ENCODE measurements at regions not wholly inside any gene's neighbourhood (a gene's known extent, or its start where the extent isn't known, plus 50 kb on each side); places are given as distances from the start of the nearest gene placed in this dataset.

DNA sequence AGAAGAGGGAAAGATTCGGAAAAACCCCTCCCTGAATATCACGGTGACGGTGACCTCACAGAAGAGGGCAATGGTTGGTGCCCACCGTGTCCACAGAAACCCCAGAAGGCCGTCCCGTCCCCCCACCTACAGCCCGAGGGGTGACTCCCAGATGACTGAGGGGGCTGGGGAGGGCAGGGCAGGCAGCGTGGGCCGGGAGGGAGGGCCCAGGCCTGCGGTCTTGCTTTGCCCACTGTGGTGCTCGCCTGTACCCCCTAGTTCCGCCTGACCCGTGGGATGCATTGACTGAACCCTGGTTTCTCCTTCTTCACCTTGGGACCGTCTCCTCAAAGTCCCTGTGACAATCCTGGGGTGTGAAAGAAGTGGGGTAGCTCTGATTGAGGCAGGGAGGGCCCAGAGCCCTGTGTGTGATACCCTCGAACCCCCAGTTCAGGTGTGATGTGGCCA, 526.7 kb downstream of the BRD1 start:
- DNase-seq (ENCODE audit: missing footprints) = peak; percentile 11

DNA sequence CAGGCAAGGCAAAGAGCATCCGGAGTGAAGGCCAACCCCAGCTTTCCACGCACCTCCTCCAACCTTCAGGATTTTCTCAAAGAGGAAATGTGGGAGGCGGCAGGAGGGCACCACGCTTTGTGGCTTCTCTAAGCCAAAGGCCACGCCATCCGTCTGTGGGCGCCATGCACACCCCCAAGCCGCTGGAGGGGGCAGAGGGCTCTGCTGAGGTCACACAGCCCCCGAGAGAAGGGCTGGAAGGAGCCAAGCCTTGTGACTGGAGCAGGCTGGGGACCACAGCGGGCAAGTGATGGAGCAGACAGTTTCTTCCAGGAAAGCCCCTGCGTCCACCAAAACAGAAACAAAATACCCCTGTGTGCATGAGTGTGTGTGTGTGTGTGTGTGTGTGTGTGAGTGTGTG, 527.4 kb downstream of the BRD1 start:
- intact Hi-C loops (cut with DNase I) = loop anchor here (10.0 kb wide), 1 partner anchor 725 kb away; no protein-coding TSS in a partner anchor
- ATAC-seq (no peak), DNase-seq (ENCODE audit: missing footprints) (peak; percentile 23)

More for the DNA sequence above, 526.7 kb downstream of the BRD1 start:
- ATAC-seq = no peak
- intact Hi-C loops (cut with DNase I) = loop anchor here (10.0 kb wide), 1 partner anchor 726 kb away; no protein-coding TSS in a partner anchor

DNA sequence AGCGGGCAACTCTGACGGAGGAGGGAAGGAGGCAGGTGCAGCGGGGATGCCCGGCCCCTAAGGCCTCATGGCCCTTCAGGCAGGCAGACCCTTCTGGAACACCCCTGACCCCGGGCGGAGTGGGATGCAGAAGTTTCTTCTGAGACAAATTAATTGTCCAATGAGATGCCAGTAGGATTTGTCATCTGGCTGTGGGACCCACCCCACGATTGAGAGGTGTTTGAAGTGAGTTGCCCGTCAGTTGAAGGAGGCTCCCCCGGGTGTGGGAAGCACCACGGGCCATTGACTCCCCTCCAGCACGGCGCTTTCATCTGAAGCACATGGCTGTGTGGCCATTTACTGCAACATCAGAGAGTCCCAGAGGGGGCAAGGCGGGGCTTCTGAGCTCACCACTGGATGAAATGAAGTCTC, 527.8 kb downstream of the BRD1 start:
- peak; percentile 11 for DNase-seq (ENCODE audit: missing footprints)
- intact Hi-C loops (cut with DNase I) = loop anchor here (10.0 kb wide), 1 partner anchor 725 kb away; no protein-coding TSS in a partner anchor
- ATAC-seq = no peak

DNA sequence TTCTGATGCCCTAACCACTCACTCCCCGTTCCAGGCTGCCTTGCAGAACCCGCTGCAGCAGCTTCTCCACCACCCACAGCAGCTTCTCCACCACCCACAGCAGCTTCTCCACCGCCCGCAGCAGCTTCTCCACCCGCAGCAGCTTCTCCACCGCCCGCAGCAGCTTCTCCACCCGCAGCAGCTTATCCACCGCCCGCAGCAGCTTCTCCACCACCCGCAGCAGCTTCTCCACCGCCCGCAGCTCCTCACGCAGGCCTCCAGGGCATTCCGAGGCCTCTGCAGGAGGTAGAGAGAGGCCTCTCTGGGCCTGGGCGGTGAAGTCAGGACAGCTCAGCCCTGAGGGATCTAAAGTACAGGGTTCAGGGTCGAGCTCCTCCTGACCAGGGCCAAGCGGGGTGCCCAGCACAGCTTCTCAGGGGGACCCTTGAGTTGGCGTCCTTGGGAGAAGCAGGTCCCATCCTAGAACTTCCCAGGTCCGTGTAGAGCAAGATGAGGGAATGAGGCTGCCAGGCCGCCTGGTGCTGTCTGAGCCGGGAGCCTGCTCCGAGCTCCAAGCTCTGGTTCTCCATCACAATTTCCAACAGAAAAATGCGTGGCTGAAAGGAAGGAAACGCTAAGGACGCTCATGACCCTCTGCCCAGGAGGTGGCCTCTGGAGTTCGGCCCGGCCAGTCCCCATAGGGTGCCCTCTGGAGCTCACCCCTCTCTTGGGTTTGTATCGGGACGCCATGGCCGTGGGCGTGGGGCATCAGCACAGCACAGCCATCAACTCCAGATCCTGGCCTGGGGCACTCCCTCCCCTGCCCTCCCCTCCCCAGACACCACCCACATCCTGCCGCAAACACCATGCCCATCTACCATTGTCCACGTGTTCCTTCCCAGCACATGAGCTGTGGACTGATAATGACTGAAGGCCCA, 528.6 kb downstream of the BRD1 start:
- intact Hi-C loops (cut with DNase I) = no loop called here
- ATAC-seq (no peak), DNase-seq (ENCODE audit: missing footprints) (peak; percentile 61)

DNA sequence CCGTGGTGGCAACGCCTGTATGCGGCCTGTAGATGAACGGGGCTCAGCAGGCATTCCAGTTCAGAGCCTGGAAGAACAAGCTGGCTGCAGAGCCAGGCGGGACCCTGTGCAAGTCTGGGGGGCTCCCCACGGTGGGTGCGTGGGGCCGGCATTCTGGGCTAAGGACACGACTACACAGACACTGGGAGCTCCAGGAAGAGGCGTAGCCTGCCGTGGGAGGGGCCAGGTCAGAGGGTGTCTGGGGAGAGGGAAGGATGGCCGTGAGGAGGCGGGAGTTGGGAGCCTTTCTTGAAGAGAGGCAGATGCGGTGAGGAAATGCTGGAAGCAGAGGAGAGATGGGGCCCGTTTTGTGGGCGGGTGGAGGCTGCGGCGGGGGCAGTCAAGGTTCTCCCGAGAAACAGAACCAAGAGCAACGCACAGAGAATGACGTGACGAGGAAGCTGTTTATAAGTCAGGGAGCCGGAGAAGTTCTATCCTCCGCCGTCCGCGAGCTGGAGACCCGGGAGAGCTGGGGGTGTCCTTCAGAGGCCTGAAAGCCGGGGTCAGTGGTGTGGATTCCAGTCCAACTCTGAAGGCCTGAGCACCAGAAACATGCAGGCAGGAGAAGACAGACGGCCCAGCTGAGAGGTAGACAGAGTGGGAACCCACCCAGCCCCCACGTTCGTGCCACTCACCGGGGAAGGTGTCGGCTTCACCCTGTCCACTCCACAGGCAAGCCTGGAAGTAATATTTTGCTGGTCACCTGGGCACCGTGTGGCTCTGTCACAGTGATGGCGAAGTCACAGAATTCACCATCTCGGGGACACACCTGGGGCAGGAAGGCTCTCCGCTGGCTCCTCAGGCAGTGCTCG, 529.6 kb downstream of the BRD1 start:
- ATAC-seq = no peak
- peak; percentile 37 for DNase-seq (ENCODE audit: missing footprints)
- intact Hi-C loops (cut with DNase I) = no loop called here

DNA sequence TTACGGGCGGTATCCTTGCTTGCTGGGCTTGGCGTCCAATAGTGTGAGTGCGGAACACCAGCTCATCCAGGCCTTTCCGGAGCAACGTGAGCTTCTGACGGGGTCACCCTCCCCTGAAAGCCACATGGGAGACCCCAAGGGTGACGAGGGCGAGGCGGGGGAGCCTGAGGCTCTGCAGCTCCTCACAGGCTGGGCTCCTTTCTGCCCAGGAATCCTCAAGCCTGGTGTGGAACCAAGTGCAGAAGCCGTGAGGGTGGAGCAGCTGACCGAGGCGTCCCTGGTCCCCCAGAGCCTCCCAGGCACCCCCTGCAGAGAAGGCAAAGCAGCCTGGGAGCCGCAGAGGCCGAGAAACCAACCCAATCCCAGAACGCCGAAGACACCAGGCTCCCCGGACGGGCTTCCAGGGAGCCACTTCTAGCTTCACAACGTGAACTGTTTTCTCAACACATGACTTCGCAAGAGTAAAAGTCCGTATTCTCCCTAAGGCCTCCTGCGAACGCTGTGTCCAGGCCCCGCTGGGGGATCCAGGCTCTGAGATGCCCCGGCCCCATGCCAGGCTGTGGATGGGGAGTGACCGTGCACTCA, 530.3 kb downstream of the BRD1 start:
- intact Hi-C loops (cut with DNase I) = no loop called here
- DNase-seq (ENCODE audit: missing footprints) (peak; percentile 9), ATAC-seq (no peak)

DNA sequence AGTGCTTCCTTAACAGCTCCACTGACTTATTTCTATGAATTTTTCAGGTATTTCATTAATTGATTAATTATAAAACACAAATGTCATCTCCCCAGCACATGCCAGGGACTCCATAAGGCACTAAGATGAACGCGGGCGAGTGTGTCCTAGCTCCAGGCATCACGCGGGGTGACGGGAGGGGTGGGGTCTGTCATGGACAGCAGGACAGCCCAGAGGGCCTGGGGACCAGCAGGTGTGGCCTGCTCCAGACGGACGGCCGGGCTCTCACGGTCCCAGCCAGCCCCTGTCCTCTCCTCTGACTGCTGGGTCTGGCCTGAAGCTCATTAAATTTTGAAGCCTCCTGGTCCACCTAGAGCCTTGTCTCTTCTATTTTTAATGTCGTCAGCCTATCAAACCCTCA, 531.1 kb downstream of the BRD1 start:
- peak; percentile 45 for DNase-seq (ENCODE audit: missing footprints)
- intact Hi-C loops (cut with DNase I) = no loop called here
- ATAC-seq = no peak

DNA sequence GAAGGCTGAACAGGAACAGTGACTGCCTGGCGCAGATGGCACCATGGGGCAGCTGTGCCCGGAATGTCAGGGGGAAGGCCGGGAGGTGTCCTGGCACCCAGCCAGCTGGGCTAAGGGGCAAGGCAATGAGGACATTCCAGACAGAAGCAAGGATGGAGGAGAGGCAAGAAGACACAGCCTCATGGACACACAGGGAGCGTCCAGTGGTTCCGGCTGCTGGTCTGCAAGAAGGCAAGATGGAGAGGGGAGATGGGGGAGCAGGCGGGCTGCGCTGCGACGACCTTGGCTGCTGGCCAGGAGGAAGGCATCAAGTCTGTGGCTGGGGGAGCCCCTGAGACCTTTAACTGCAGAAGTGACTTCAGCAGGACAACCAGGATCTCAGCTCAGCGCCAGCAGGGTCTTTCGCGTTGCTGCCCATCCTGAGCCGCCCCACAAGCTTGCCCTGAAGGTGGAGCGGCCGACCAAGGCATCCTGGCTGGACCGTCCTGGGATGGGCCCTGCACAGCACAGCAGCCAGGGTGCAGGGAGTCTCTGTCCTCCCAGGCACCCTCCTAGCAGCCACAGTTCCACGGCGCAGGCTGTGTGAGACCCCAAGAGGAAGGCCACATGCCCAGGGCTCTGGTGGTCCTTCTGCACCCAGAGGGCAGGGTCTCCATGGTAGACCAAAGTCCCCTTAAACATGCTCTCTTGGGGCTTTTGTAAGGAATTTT, 531.7 kb downstream of the BRD1 start:
- intact Hi-C loops (cut with DNase I) = no loop called here
- ATAC-seq = no peak
- peak; percentile 59 for DNase-seq (ENCODE audit: missing footprints)

DNA sequence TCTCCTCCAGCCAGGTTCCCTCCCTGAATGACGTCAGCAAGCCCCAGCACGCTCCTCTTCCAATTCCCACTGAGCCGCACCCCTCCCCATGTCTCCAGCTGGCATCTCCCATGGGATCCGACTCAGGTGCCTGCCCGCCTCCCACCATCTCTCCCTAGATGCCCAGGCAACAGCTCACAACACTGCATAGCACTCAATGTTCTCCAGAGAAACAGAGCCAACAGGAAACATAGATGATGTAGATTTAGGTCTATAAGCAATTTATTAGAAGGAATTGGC, 532.3 kb downstream of the BRD1 start:
- DNase-seq (ENCODE audit: missing footprints) (no peak), ATAC-seq (no peak)
- intact Hi-C loops (cut with DNase I) = no loop called here

DNA sequence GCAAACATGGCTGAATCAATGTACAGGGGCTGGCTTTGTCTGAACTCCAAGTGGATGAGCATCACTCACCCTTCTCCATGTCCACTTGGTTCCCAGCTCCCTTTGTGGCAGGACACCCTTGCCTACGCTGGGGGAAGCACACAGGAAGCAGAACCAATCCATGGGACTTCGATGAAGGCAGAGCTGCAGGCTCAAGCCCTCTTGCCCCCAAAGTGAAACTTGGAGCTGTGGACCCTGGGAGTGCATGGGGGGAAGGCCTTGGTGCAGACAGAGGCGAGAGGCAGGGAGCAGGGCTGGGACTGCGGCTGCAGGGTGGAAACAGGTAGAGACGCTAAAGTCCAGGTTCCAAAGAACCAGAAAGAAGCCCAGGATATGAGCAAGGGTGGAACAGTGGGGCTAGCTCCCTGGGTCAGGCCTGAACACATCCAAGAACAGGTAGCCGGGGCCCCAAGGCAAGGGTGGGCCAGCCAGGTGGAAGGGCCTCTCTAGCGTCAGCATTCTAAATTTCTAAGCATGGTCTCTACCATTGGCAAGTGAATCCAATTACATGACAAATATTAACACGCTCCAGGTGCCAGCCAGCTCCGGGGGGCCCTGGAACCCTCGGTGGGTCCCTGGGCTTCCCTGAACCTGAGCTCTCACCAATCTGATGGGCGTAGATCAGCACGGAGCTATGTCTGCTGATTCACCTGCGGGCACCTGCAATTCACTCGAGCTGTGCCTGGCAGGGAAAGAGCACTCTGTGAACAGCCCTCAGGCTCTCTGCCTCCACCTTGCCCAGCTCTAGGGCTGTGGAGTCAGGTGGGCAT, 532.8 kb downstream of the BRD1 start:
- no peak for ATAC-seq
- peak; percentile 62 for DNase-seq (ENCODE audit: missing footprints)
- intact Hi-C loops (cut with DNase I) = no loop called here

DNA sequence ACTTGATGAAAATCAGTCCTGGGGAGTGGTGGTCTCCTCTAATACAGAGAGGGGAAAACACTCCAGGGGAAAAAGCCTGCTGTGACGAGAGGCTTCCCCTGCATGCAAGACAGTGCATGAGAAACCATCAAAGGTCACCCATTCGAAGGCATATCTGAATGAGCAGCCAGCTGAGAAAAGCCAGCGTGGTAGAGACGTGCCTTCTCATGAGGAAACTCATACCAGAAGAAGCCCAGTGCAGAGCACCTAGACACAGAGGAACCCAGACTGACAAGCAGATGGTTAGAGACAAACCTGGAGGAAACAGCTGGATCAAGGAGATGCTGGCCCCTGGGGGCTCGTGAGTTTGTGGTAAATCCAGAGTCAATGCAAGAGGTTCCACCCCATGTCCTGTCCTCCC, 534.8 kb downstream of the BRD1 start:
- DNase-seq (ENCODE audit: missing footprints) = peak; percentile 5

DNA sequence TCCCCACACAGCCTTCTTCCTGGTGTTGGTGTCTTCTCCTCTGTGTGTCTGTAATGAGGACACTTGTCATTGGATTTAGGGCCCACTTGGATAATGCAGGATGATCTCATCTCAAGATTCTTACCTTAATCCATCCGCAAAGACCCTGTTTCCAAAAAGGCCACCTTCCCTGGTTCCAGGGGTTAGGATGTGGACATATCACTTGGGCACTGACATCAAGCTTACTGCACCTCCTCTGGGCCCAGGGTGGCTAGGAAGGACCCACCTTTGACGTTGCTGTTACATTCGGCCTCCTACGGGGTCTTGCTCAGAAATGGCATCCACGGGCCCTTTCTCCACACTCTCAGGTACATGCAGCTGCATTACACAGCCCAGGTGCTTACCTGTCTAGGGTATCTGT, 535.9 kb downstream of the BRD1 start:
- DNase-seq (ENCODE audit: missing footprints) (peak; percentile 3), ATAC-seq (no peak)
- intact Hi-C loops (cut with DNase I) = no loop called here

More for the DNA sequence above, 534.8 kb downstream of the BRD1 start:
- intact Hi-C loops (cut with DNase I) = no loop called here
- ATAC-seq = no peak

DNA sequence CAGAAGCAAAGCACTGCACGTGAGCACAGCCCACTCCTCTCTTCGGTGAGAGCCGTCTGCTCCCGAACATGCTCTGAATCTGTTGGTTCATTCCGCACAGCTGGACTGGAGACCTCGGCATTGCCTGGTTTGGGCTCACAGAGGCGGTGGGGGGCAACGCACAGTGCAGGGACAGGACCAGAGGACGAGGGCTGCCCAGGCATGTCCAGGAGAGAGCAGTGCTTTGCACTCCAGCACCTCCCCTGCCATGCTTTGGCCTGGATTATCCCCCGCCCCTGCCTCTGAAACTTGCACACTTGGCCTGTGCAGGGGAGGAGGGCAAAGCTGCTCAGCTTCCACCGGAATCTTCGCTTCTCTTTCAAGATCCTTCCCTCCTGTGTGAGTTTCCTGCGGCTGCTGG, 536.5 kb downstream of the BRD1 start:
- intact Hi-C loops (cut with DNase I) = no loop called here
- ATAC-seq (no peak), DNase-seq (ENCODE audit: missing footprints) (peak; percentile 50)

DNA sequence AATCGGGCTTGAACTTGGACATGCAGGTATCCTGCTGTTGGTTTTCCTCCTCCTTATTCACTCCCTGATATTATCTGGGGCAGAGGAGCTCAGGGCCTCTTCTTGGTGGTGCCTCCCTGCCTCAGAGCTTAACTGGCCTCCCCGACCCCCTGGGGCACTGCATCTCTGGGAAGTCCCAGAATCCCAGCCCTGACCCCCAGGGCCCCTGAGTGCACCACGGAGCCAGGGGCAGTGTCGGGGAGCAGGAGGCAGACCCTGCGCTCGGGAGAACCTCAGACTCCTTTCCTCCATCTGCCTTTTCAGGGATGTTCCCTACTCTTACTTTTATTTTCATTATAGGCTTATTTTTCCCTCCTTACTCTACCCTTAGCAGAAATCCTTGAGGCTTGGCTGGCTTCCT, 537.0 kb downstream of the BRD1 start:
- intact Hi-C loops (cut with DNase I) = no loop called here
- ATAC-seq (no peak), DNase-seq (ENCODE audit: missing footprints) (no peak)

DNA sequence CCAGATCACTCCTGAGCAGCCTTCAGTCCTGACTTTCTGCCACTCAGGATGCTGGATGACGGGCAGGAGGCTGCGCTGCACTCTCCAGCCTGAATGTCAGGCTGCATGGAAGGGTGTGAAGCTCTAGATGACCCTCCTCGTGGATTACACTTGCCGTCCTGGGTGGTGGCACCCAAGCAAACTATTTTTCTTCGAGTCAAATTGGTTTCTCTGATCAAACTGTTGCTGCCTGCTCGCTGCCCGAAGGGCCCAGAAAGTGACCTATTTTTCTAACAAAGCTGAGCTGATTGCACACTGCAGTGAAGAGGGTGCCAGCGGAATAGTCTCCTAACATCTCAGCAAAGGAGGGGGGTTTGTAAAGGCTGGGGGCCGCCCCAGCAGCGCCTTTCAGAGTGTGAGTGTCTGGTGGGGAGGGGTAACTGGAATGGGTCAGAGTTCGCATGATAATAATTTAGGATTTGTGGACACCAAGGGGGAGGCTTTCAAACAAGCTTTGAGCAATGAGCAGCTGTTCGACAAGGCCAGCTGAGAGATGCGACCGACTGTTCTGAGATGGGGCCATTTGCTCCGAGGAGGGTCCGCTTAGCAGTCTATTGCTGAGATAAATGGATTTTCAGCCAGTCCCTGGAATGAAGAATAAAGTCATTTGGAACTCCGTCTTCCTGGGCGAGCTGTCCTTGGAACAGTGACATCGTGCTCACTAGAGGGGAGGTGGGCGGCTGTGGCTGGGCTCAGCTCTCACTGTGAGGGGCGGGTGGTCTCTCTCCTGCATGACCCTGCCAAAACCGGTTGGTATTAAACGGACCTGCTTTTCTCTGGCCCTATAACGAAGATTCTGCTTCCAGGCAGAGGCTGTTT, 537.6 kb downstream of the BRD1 start:
- ATAC-seq (no peak), DNase-seq (ENCODE audit: missing footprints) (peak; percentile 40)
- intact Hi-C loops (cut with DNase I) = no loop called here

DNA sequence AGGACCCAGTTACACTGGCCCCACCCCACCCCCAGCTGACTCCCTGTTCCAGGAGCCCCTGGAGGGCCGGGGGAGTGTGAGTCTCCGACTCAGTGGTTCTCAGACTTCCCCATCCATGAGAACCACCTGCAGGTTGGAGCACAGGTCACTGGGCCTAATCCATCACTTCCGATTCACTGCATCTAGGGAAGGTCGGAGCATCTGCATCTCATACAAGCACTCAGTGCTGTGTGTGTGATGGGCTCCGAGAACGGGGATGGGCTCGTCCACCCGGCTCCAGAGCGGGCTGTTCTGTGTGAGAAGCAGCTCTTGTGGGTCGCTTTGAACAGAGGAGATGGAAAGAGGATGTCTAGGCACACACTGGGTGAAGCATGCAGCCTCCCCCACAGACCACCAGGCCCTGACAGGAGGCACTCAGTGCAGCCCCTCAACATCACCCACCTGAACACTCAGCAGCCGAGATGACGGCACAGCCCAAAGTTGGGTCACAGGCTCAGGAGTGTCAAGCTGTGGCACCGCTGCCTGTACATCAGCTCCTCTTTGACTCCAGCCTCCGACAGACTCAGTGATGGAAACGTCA, 541.4 kb downstream of the BRD1 start:
- intact Hi-C loops (cut with DNase I) = no loop called here
- ATAC-seq = no peak
- DNase-seq (ENCODE audit: missing footprints) = peak; percentile 46

DNA sequence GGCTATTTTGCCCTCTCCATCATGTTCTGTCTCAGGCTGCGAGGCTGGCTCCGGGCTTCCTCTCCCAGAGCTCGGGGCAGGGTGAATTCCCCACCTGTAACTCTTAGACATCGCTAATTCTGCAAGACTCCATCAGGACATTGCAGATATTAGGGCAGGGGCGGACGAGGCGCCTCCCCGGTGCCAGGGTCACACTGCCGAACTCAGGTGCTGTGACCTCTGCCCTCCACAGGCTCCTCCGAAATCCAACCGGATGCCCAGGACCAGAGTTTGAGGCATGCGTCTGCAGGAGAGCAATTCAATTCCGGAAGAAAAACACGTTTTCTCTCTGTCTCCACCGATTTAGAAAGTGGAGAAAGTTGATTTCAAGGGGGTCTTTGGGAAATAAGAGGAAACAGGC, 542.7 kb downstream of the BRD1 start:
- ATAC-seq (no peak), DNase-seq (ENCODE audit: missing footprints) (peak; percentile 39)
- intact Hi-C loops (cut with DNase I) = no loop called here

Measured in Right ventricle myocardium inferior (tissue), 1 donor.